HEK293 (cell line): ENCODE measurements at regions not wholly inside any gene's neighbourhood (a gene's known extent, or its start where the extent isn't known, plus 50 kb on each side); places are given as distances from the start of the nearest gene placed in this dataset.

Experiments
- CTCF ChIA-PET: fragments of 350-600 bp; formaldehyde crosslinking; extraction: SDS; loops from one replicate; lab custom pipeline; 2021; ENCODE audit warnings: antibody characterized with exemption; lab: Yijun Ruan, JAX
- POLR2A ChIA-PET: fragments of 300-600 bp; formaldehyde crosslinking; extraction: SDS; loops from one replicate; lab custom pipeline; 2020; ENCODE audit warnings: antibody characterized with exemption, inconsistent platforms; lab: Yijun Ruan, JAX
- H3K27ac ChIP-seq: fragments of 200-500 bp; sonication (Bioruptor generic); 2 replicates; pipeline ENCODE4 v1.5.1; 2014; ENCODE audit warnings: low read depth, low read length, control low read depth, inconsistent platforms; ENCODE audit errors: extremely low read depth
- H3K36me3 ChIP-seq, 2 experiments: fragments of 200-500 bp in 1 of 2; sonication (Bioruptor generic) in 1 of 2; 1 replicate in 1 of 2; 2 replicates in 1 of 2; pipeline ENCODE4 v1.5.1; 2014 to 2017; ENCODE audit warnings: inconsistent platforms in 2 of 2, low read length in 2 of 2; ENCODE audit not compliant: control insufficient read depth in 2 of 2, insufficient read depth in 1 of 2
- H3K4me1 ChIP-seq: fragments of 200-500 bp; sonication (Bioruptor generic); 2 replicates; pipeline ENCODE4 v1.5.1; 2014; ENCODE audit warnings: mild to moderate bottlenecking, low read length, inconsistent platforms; ENCODE audit not compliant: control insufficient read depth, insufficient read depth
- H3K4me3 ChIP-seq: 2 replicates; pipeline ENCODE4 v1.5.1; 2011; ENCODE audit warnings: low read depth, mild to moderate bottlenecking, control low read depth, low read length, moderate library complexity
- H3K9me3 ChIP-seq: fragments of 200-500 bp; sonication (Bioruptor generic); 2 replicates; pipeline ENCODE4 v1.5.1; 2014; ENCODE audit warnings: low read depth, low read length, inconsistent platforms; ENCODE audit not compliant: control insufficient read depth, insufficient read depth
- EGR2 ChIP-seq: fragments of 450-650 bp; formaldehyde crosslinking; IDR thresholded peaks from 2 replicates; pipeline ENCODE4 v1.5.1; 2016; ENCODE audit warnings: low read depth, missing biosample characterization, missing genetic modification characterization
- GLIS1 ChIP-seq: fragments of 450-650 bp; formaldehyde crosslinking; IDR thresholded peaks from 2 replicates; pipeline ENCODE4 v1.5.1; 2016; ENCODE audit warnings: missing biosample characterization, missing genetic modification characterization
- RBAK ChIP-seq: fragments of 450-650 bp; formaldehyde crosslinking; IDR thresholded peaks from 2 replicates; pipeline ENCODE4 v1.5.1; 2016; ENCODE audit warnings: missing biosample characterization, missing genetic modification characterization
- SALL2 ChIP-seq: fragments of 450-650 bp; formaldehyde crosslinking; IDR thresholded peaks from 2 replicates; pipeline ENCODE4 v1.5.0; 2017; ENCODE audit warnings: missing biosample characterization, mild to moderate bottlenecking, missing genetic modification characterization, borderline replicate concordance
- WT1 ChIP-seq: fragments of 450-650 bp; formaldehyde crosslinking; IDR thresholded peaks from 2 replicates; pipeline ENCODE4 v1.5.1; 2016; ENCODE audit warnings: missing biosample characterization, missing genetic modification characterization
- ZFHX2 ChIP-seq: fragments of 450-650 bp; formaldehyde crosslinking; conservative IDR thresholded peaks from 2 replicates; pipeline ENCODE4 v1.5.1; 2016; ENCODE audit warnings: missing biosample characterization, missing genetic modification characterization
- ZFP3 ChIP-seq: fragments of 450-650 bp; formaldehyde crosslinking; IDR thresholded peaks from 2 replicates; pipeline ENCODE4 v1.5.1; 2016; ENCODE audit warnings: low read depth, missing biosample characterization, missing genetic modification characterization
- ZFP37 ChIP-seq: fragments of 450-650 bp; formaldehyde crosslinking; IDR thresholded peaks from 2 replicates; pipeline ENCODE4 v1.5.1; 2016; ENCODE audit warnings: missing biosample characterization, missing genetic modification characterization
- ZNF10 ChIP-seq: fragments of 450-650 bp; formaldehyde crosslinking; IDR thresholded peaks from 2 replicates; pipeline ENCODE4 v1.5.1; 2017; ENCODE audit warnings: missing biosample characterization, missing genetic modification characterization
- ZNF133 ChIP-seq: fragments of 450-650 bp; formaldehyde crosslinking; IDR thresholded peaks from 2 replicates; pipeline ENCODE4 v1.5.1; 2016; ENCODE audit warnings: missing biosample characterization, missing genetic modification characterization
- ZNF140 ChIP-seq: fragments of 450-650 bp; formaldehyde crosslinking; IDR thresholded peaks from 2 replicates; pipeline ENCODE4 v1.5.1; 2016; ENCODE audit warnings: missing biosample characterization, missing genetic modification characterization
- ZNF211 ChIP-seq: fragments of 450-650 bp; formaldehyde crosslinking; IDR thresholded peaks from 2 replicates; pipeline ENCODE4 v1.5.1; 2016; ENCODE audit warnings: low read depth, missing biosample characterization, missing genetic modification characterization
- ZNF292 ChIP-seq: fragments of 450-650 bp; formaldehyde crosslinking; IDR thresholded peaks from 2 replicates; pipeline ENCODE4 v1.5.1; 2016; ENCODE audit warnings: low read depth, missing biosample characterization, missing genetic modification characterization, borderline replicate concordance
- ZNF37A ChIP-seq: fragments of 450-650 bp; IDR thresholded peaks from 2 replicates; pipeline ENCODE4 v1.5.1; 2018; ENCODE audit warnings: missing biosample characterization, missing genetic modification characterization
- ZNF530 ChIP-seq: fragments of 450-650 bp; formaldehyde crosslinking; IDR thresholded peaks from 2 replicates; pipeline ENCODE4 v1.5.1; 2016; ENCODE audit warnings: low read depth, missing biosample characterization, missing genetic modification characterization
- ZNF544 ChIP-seq: fragments of 450-650 bp; formaldehyde crosslinking; IDR thresholded peaks from 2 replicates; pipeline ENCODE4 v1.5.0; 2017; ENCODE audit warnings: missing biosample characterization, missing genetic modification characterization
- ZNF585B ChIP-seq: fragments of 450-650 bp; formaldehyde crosslinking; IDR thresholded peaks from 2 replicates; pipeline ENCODE4 v1.5.1; 2016; ENCODE audit warnings: missing biosample characterization, missing genetic modification characterization
- ZNF600 ChIP-seq: fragments of 450-650 bp; formaldehyde crosslinking; IDR thresholded peaks from 2 replicates; pipeline ENCODE4 v1.5.1; 2016; ENCODE audit warnings: missing biosample characterization, missing genetic modification characterization
- ZNF626 ChIP-seq: fragments of 450-650 bp; sonication (Bioruptor Pico); formaldehyde crosslinking; IDR thresholded peaks from 2 replicates; pipeline ENCODE4 v1.5.1; 2018; ENCODE audit warnings: missing biosample characterization, missing genetic modification characterization, inconsistent platforms
- ZNF677 ChIP-seq: fragments of 450-650 bp; IDR thresholded peaks from 2 replicates; pipeline ENCODE4 v1.5.0; 2018; ENCODE audit warnings: missing biosample characterization, mild to moderate bottlenecking, missing genetic modification characterization, moderate library complexity
- ZNF777 ChIP-seq: fragments of 450-650 bp; formaldehyde crosslinking; IDR thresholded peaks from 2 replicates; pipeline ENCODE4 v1.5.1; 2017; ENCODE audit warnings: missing biosample characterization, missing genetic modification characterization, borderline replicate concordance
- ZNF792 ChIP-seq: fragments of 450-650 bp; formaldehyde crosslinking; IDR thresholded peaks from 2 replicates; pipeline ENCODE4 v1.5.1; 2016; ENCODE audit warnings: missing biosample characterization, missing genetic modification characterization
- TF ChIP-seq, protein P1 (sequence below): fragments of 450-650 bp; formaldehyde crosslinking; IDR thresholded peaks from 2 replicates; pipeline ENCODE4 v1.5.1; 2017; ENCODE audit warnings: missing biosample characterization, missing genetic modification characterization
- TF ChIP-seq, protein P2 (sequence below): fragments of 450-650 bp; formaldehyde crosslinking; IDR thresholded peaks from 2 replicates; pipeline ENCODE4 v1.5.1; 2016; ENCODE audit warnings: missing biosample characterization, missing genetic modification characterization
- TF ChIP-seq, protein P3 (sequence below): fragments of 450-650 bp; formaldehyde crosslinking; IDR thresholded peaks from 2 replicates; pipeline ENCODE4 v1.5.1; 2016; ENCODE audit warnings: missing biosample characterization, missing genetic modification characterization
- TF ChIP-seq, protein P4 (sequence below): IDR thresholded peaks from 2 replicates; pipeline ENCODE4 v1.6.1; 2011; ENCODE audit warnings: mild to moderate bottlenecking, low read depth, low read length, borderline replicate concordance

DNA sequence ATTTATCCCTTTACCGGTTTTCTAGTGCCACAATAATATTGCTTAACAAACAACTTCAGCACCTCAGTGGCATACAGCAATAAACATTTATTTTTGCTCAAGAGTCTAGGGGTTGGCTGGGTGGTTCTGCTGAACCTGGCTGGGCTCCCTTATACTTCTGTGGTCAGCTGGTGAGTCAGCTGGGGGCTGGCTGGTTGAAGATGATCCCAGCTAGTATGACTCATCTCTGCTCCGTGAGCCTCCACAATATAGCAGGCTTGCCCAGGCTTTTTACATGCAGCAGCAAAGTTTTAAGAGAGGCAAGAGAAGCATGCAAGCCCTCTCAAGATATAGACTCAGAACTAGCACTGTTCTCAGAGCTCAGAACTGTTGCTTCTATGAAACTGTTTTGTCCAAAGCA lies 523.5 kb upstream of the CLINT1 start (continued):
- TF ChIP-seq, protein P1, sequence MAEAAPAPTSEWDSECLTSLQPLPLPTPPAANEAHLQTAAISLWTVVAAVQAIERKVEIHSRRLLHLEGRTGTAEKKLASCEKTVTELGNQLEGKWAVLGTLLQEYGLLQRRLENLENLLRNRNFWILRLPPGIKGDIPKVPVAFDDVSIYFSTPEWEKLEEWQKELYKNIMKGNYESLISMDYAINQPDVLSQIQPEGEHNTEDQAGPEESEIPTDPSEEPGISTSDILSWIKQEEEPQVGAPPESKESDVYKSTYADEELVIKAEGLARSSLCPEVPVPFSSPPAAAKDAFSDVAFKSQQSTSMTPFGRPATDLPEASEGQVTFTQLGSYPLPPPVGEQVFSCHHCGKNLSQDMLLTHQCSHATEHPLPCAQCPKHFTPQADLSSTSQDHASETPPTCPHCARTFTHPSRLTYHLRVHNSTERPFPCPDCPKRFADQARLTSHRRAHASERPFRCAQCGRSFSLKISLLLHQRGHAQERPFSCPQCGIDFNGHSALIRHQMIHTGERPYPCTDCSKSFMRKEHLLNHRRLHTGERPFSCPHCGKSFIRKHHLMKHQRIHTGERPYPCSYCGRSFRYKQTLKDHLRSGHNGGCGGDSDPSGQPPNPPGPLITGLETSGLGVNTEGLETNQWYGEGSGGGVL, result no peak
- TF ChIP-seq ZNF133 (tag by site-specific recombination) (no peak), ZNF600 (tag by site-specific recombination) (0 out of 2 replicates have a peak, but pooled peaks have one; percentile 13), SALL2 (no peak)
- TF ChIP-seq, protein P2, sequence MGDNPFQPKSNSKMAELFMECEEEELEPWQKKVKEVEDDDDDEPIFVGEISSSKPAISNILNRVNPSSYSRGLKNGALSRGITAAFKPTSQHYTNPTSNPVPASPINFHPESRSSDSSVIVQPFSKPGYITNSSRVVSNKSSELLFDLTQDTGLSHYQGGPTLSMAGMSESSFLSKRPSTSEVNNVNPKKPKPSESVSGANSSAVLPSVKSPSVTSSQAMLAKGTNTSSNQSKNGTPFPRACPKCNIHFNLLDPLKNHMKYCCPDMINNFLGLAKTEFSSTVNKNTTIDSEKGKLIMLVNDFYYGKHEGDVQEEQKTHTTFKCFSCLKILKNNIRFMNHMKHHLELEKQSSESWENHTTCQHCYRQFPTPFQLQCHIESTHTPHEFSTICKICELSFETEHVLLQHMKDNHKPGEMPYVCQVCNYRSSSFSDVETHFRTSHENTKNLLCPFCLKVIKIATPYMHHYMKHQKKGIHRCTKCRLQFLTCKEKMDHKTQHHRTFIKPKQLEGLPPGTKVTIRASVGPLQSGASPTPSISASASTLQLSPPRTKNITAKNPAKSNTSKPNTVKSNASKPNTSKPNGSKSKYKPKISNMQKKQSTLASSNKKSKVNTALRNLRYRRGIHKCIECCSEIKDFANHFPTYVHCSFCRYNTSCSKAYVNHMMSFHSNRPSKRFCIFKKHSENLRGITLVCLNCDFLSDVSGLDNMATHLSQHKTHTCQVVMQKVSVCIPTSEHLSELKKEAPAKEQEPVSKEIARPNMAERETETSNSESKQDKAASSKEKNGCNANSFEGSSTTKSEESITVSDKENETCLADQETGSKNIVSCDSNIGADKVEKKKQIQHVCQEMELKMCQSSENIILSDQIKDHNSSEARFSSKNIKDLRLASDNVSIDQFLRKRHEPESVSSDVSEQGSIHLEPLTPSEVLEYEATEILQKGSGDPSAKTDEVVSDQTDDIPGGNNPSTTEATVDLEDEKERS (tag by site-specific recombination), result no peak

DNA sequence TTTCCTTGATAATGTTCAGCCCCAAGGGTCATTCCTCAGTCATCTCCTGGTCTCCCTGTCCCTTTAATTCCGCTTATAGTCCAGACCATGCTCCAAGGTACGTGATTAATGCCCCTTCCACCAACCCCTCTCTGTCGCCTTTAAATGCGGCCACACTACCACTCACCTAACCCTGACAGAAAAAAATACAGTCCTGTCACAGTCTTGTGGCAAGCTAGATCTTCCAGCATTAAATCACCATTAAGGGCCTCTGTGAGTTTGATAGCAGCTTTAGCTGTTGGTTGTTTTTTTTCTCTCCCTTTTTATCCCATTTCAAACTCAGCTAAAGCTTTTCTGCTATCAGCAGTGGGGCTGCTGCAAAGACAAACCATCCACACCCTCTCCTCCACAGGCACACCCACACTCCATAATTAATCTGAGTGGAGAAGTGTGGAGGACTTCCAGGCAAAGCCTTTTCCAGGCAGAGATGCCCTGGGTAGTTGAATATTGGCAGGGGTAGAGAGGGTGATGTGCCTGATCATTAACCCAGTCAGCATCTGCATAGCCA lies 522.7 kb upstream of the CLINT1 start:
- ChIA-PET CTCF (no interaction called here), POLR2A (no interaction called here)
- no peak for TF ChIP-seq ZNF792 (tag by site-specific recombination)
- TF ChIP-seq ZNF140, result no peak
- no peak for TF ChIP-seq RBAK (tag by site-specific recombination)
- TF ChIP-seq WT1 (tag by site-specific recombination), result no peak
- peak; percentile 57 for TF ChIP-seq ZFHX2 (tag by site-specific recombination)
- no peak for TF ChIP-seq ZNF777 (tag by site-specific recombination)
- no peak for TF ChIP-seq EGR2 (tag by site-specific recombination)
- no peak for TF ChIP-seq ZNF677 (tag by site-specific recombination)
- no peak for TF ChIP-seq ZNF211 (tag by site-specific recombination)
- Histone ChIP-seq H3K4me3 (no peak overlapping the region), H3K27ac (no peak overlapping the region), H3K4me1 (0 out of 2 replicates have a peak, but pooled peaks cover 3% of the 10 kb centered on the region), H3K36me3 (no peaks in the 10 kb centered on the region), H3K9me3 (no peaks in the 10 kb centered on the region)

DNA sequence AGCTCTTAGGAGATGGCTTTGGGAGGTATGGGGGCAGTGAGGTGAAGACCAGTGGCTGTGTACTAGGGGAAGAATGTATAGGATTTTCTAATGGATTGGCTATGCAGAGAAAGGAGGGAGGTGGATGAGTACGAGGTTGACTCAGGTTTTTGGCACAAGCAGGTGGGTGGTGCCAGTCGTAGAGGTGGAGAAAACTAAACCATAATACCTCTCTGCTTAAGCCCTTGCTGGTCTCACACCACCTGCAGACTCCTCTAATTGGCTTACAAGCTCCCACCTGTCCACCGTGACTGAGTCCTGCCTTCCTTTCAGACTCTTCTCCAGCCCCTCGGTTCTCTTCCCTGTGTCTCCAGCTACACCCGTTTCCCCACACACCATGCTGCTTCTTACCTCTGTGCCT lies 521.7 kb upstream of the CLINT1 start:
- POLR2A ChIA-PET, result no interaction called here
- no peaks in the 10 kb centered on the region for H3K36me3 ChIP-seq
- TF ChIP-seq ZNF37A (tag by site-specific recombination), result no peak
- TF ChIP-seq ZNF585B (tag by site-specific recombination), result no peak
- no peak for TF ChIP-seq ZFP3 (tag by site-specific recombination)
- TF ChIP-seq, protein P3, sequence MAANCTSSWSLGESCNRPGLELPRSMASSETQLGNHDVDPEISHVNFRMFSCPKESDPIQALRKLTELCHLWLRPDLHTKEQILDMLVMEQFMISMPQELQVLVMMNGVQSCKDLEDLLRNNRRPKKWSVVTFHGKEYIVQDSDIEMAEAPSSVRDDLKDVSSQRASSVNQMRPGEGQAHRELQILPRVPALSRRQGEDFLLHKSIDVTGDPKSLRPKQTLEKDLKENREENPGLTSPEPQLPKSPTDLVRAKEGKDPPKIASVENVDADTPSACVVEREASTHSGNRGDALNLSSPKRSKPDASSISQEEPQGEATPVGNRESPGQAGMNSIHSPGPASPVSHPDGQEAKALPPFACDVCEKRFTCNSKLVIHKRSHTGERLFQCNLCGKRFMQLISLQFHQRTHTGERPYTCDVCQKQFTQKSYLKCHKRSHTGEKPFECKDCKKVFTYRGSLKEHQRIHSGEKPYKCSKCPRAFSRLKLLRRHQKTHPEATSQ (tag by site-specific recombination), result no peak
- no peak for TF ChIP-seq GLIS1
- TF ChIP-seq, protein P4, sequence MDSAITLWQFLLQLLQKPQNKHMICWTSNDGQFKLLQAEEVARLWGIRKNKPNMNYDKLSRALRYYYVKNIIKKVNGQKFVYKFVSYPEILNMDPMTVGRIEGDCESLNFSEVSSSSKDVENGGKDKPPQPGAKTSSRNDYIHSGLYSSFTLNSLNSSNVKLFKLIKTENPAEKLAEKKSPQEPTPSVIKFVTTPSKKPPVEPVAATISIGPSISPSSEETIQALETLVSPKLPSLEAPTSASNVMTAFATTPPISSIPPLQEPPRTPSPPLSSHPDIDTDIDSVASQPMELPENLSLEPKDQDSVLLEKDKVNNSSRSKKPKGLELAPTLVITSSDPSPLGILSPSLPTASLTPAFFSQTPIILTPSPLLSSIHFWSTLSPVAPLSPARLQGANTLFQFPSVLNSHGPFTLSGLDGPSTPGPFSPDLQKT, result no peak
- TF ChIP-seq ZFP37 (tag by site-specific recombination), result no peak
- TF ChIP-seq ZNF292, result no peak
- TF ChIP-seq ZNF626 (tag by site-specific recombination), result no peak
- TF ChIP-seq ZNF544, result no peak
- TF ChIP-seq ZNF10, result no peak
- no peak for TF ChIP-seq ZNF530 (tag by site-specific recombination)
- TF ChIP-seq, all 188 proteins: peak for 0
- Histone ChIP-seq H3K4me3 (no peak overlapping the region), H3K9me3 (no peaks in the 10 kb centered on the region), H3K27ac (no peak overlapping the region), H3K4me1 (0 out of 2 replicates have a peak, but pooled peaks cover 3% of the 10 kb centered on the region)
- CTCF ChIA-PET, result no interaction called here
